Neural crest cell (in vitro differentiated cells): ENCODE measurements at regions not wholly inside any gene's neighbourhood (a gene's known extent, or its start where the extent isn't known, plus 50 kb on each side); places are given as distances from the start of the nearest gene placed in this dataset.

Experiments used
- DNase-seq: peaks from one replicate; pipeline ENCODE4 v3.0.0; 2021; ENCODE audit warnings: low read depth, mixed read lengths, low spot score
- H3K27ac Mint-ChIP-seq: one replicate; pipeline ENCODE4 v1.8.0; 2021; ENCODE audit warnings: mild to moderate bottlenecking, mixed read lengths; ENCODE audit not compliant: unreplicated experiment
- H3K27me3 Mint-ChIP-seq: 2 replicates; pipeline ENCODE4 v1.8.0; 2021; ENCODE audit warnings: low read depth, mild to moderate bottlenecking, mixed read lengths
- H3K36me3 Mint-ChIP-seq: 2 replicates; pipeline ENCODE4 v1.8.0; 2021; ENCODE audit warnings: low read depth, mild to moderate bottlenecking, mixed read lengths
- H3K4me1 Mint-ChIP-seq: 2 replicates; pipeline ENCODE4 v1.8.0; 2021; ENCODE audit warnings: mixed read lengths
- H3K4me3 Mint-ChIP-seq: one replicate; pipeline ENCODE4 v1.8.0; 2021; ENCODE audit warnings: mild to moderate bottlenecking, mixed read lengths
- H3K9me3 Mint-ChIP-seq: 2 replicates; pipeline ENCODE4 v1.8.0; 2021; ENCODE audit warnings: mixed read lengths
- CTCF ChIP-seq: fragments of 200-600 bp; sonication (generic); conservative IDR thresholded peaks from 2 replicates; pipeline ENCODE4 v1.5.0; 2021; ENCODE audit warnings: antibody characterized with exemption, mild to moderate bottlenecking

- DNase-seq: no peak
- H3K9me3 Mint-ChIP-seq: peaks cover 5% of the 10 kb centered on the region
- no peak overlapping the region for H3K4me3 Mint-ChIP-seq
- peaks cover 3% of the 10 kb centered on the region for H3K36me3 Mint-ChIP-seq
- H3K27me3 Mint-ChIP-seq: no peaks in the 10 kb centered on the region
- no peak for TF ChIP-seq CTCF
- H3K4me1 Mint-ChIP-seq: no peaks in the 10 kb centered on the region
- H3K27ac Mint-ChIP-seq: no peak overlapping the region
Measured at GRCh38 chr12:20282401-20282800, 85.9 kb upstream of the PDE3A start.

DNA sequence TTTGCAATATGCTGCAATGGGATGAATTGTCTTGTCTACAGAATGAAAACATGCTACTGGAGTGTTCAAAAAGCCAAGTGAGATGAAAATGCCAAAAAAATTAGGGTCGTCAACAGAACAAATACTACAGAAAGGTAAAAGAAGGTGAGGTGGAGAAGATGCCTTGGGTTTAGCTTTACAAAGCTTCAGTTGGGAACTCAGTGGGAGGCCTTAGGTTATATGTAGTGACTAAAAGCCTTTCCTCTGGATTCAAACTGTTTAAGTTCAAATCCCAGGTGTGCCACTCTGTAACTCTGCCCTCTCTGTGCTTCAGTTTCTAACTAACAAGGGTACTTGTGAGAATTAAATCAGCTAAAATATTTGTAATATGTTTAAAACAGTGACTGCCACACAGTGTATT, 84.9 kb upstream of the PDE3A start:
- peaks cover 3% of the 10 kb centered on the region for H3K36me3 Mint-ChIP-seq
- no peaks in the 10 kb centered on the region for H3K4me1 Mint-ChIP-seq
- no peaks in the 10 kb centered on the region for H3K27me3 Mint-ChIP-seq
- H3K27ac Mint-ChIP-seq: no peak overlapping the region
- DNase-seq: no peak
- H3K4me3 Mint-ChIP-seq: no peak overlapping the region
- peaks cover 5% of the 10 kb centered on the region for H3K9me3 Mint-ChIP-seq
- no peak for TF ChIP-seq CTCF

GRCh38 chr12:20289520-20289919, 78.8 kb upstream of the PDE3A start:
- TF ChIP-seq CTCF: no peak
- H3K27ac Mint-ChIP-seq: no peak overlapping the region
- peaks cover 8% of the 10 kb centered on the region for H3K36me3 Mint-ChIP-seq
- no peak for DNase-seq
- H3K4me3 Mint-ChIP-seq: no peak overlapping the region
- H3K4me1 Mint-ChIP-seq: no peaks in the 10 kb centered on the region
- H3K27me3 Mint-ChIP-seq: no peaks in the 10 kb centered on the region
- H3K9me3 Mint-ChIP-seq: peaks cover 13% of the 10 kb centered on the region

GRCh38 chr12:20300457-20300856, 67.9 kb upstream of the PDE3A start:
- H3K27ac Mint-ChIP-seq: no peak overlapping the region
- H3K4me1 Mint-ChIP-seq: no peaks in the 10 kb centered on the region
- H3K36me3 Mint-ChIP-seq: peaks cover 7% of the 10 kb centered on the region
- H3K4me3 Mint-ChIP-seq: no peak overlapping the region
- TF ChIP-seq CTCF: no peak
- DNase-seq: no peak
- H3K27me3 Mint-ChIP-seq: no peaks in the 10 kb centered on the region
- peaks cover 17% of the 10 kb centered on the region for H3K9me3 Mint-ChIP-seq

GRCh38 chr12:20305470-20305869, 62.9 kb upstream of the PDE3A start:
- H3K4me1 Mint-ChIP-seq: peaks cover 11% of the 10 kb centered on the region
- H3K27me3 Mint-ChIP-seq: no peaks in the 10 kb centered on the region
- peaks cover 8% of the 10 kb centered on the region for H3K9me3 Mint-ChIP-seq
- no peak for TF ChIP-seq CTCF
- H3K4me3 Mint-ChIP-seq: no peak overlapping the region
- H3K27ac Mint-ChIP-seq: no peak overlapping the region
- H3K36me3 Mint-ChIP-seq: peaks cover 7% of the 10 kb centered on the region
- no peak for DNase-seq

- no peak for TF ChIP-seq CTCF
- no peak overlapping the region for H3K27ac Mint-ChIP-seq
- H3K4me1 Mint-ChIP-seq: peaks cover 11% of the 10 kb centered on the region
- H3K9me3 Mint-ChIP-seq: peaks cover 8% of the 10 kb centered on the region
- H3K27me3 Mint-ChIP-seq: no peaks in the 10 kb centered on the region
- H3K36me3 Mint-ChIP-seq: peaks cover 7% of the 10 kb centered on the region
- no peak overlapping the region for H3K4me3 Mint-ChIP-seq
- no peak for DNase-seq
Measured at GRCh38 chr12:20309504-20310148, 58.7 kb upstream of the PDE3A start.
